Mesenchymal stem cell (in vitro differentiated cells and primary cell): ENCODE measurements at regions not wholly inside any gene's neighbourhood (a gene's known extent, or its start where the extent isn't known, plus 50 kb on each side); places are given as distances from the start of the nearest gene placed in this dataset.

Experiments
- DNase-seq: peaks from one replicate; pipeline ENCODE4 v3.0.0-alpha.2; 2013
- H2AFZ ChIP-seq: one replicate; pipeline ENCODE4 v1.6.1; 2013; ENCODE audit warnings: low read depth, mild to moderate bottlenecking, control low read depth, inconsistent platforms, low read length, moderate library complexity
- H2AK5ac ChIP-seq: 2 replicates; pipeline ENCODE4 v1.6.1; 2013; ENCODE audit warnings: low read length, moderate library complexity, mild to moderate bottlenecking, inconsistent platforms; ENCODE audit not compliant: severe bottlenecking
- H2BK120ac ChIP-seq: one replicate; pipeline ENCODE4 v1.6.1; 2013; ENCODE audit warnings: low read depth, mild to moderate bottlenecking, inconsistent platforms, low read length, moderate library complexity
- H2BK12ac ChIP-seq, 2 experiments: one replicate each; pipeline ENCODE4 v1.6.1; 2013; ENCODE audit warnings: inconsistent platforms in 2 of 2, low read length in 2 of 2, mild to moderate bottlenecking in 2 of 2, moderate library complexity in 2 of 2, control low read depth in 1 of 2
- H2BK15ac ChIP-seq: one replicate; pipeline ENCODE4 v1.6.1; 2013; ENCODE audit warnings: mild to moderate bottlenecking, low read depth, inconsistent platforms; ENCODE audit not compliant: poor library complexity, severe bottlenecking
- H2BK5ac ChIP-seq: 2 replicates; pipeline ENCODE4 v1.6.1; 2013; ENCODE audit warnings: low read depth, mild to moderate bottlenecking, low read length, control low read depth, inconsistent platforms; ENCODE audit not compliant: poor library complexity, severe bottlenecking
- H3K14ac ChIP-seq, 2 experiments: one replicate each; pipeline ENCODE4 v1.6.1; 2013; ENCODE audit warnings: inconsistent platforms in 2 of 2, low read length in 2 of 2, control low read depth in 1 of 2, mild to moderate bottlenecking in 1 of 2, moderate library complexity in 1 of 2
- H3K18ac ChIP-seq, 2 experiments: one replicate each; pipeline ENCODE4 v1.6.1; 2013; ENCODE audit warnings: inconsistent platforms in 2 of 2, low read length in 2 of 2, control low read depth in 1 of 2, low read depth in 1 of 2, mild to moderate bottlenecking in 1 of 2
- H3K23ac ChIP-seq, 2 experiments: one replicate each; pipeline ENCODE4 v1.6.1; 2013; ENCODE audit warnings: inconsistent platforms in 2 of 2, low read length in 2 of 2, mild to moderate bottlenecking in 2 of 2, moderate library complexity in 2 of 2, control low read depth in 1 of 2
- H3K27ac ChIP-seq: 2 replicates; pipeline ENCODE4 v1.5.1; 2013; ENCODE audit warnings: mild to moderate bottlenecking, moderate library complexity, low read length, control low read depth, inconsistent platforms; ENCODE audit not compliant: poor library complexity, severe bottlenecking
- H3K27me3 ChIP-seq, 2 experiments: 2 replicates each; pipeline versions ENCODE4 v1.6.1 to v1.7.0; 2013; ENCODE audit warnings: low read length in 2 of 2, mild to moderate bottlenecking in 2 of 2, moderate library complexity in 2 of 2, control low read depth in 1 of 2, inconsistent platforms in 1 of 2; ENCODE audit not compliant: control insufficient read depth in 1 of 2, insufficient read depth in 1 of 2
- H3K36me3 ChIP-seq, 2 experiments: 2 replicates each; pipeline versions ENCODE4 v1.6.1 to v1.7.0; 2013; ENCODE audit warnings: low read length in 2 of 2, control low read depth in 1 of 2, inconsistent platforms in 1 of 2, low read depth in 1 of 2, mild to moderate bottlenecking in 1 of 2; ENCODE audit not compliant: insufficient read depth in 2 of 2, control insufficient read depth in 1 of 2
- H3K4ac ChIP-seq, 2 experiments: one replicate each; pipeline ENCODE4 v1.6.1; 2013; ENCODE audit warnings: inconsistent platforms in 2 of 2, low read length in 2 of 2, mild to moderate bottlenecking in 2 of 2, moderate library complexity in 2 of 2, control low read depth in 1 of 2, low read depth in 1 of 2
- H3K4me1 ChIP-seq: 2 replicates; pipeline ENCODE4 v1.6.1; 2013; ENCODE audit warnings: low read depth, low read length, control low read depth; ENCODE audit not compliant: control insufficient read depth, insufficient read depth
- H3K4me2 ChIP-seq: 2 replicates; pipeline ENCODE4 v1.6.1; 2013; ENCODE audit warnings: low read length, mild to moderate bottlenecking, inconsistent platforms; ENCODE audit not compliant: poor library complexity, severe bottlenecking
- H3K4me3 ChIP-seq, 2 experiments: 2 replicates each; pipeline versions ENCODE4 v1.5.1 to v1.7.0; 2013; ENCODE audit warnings: low read length in 2 of 2, mild to moderate bottlenecking in 2 of 2, control low read depth in 1 of 2, low read depth in 1 of 2; ENCODE audit not compliant: insufficient read depth in 1 of 2
- H3K79me1 ChIP-seq: replicated peaks from 2 replicates; pipeline ENCODE4 v1.6.1; 2013; ENCODE audit warnings: mild to moderate bottlenecking, control low read depth, low read length, inconsistent platforms; ENCODE audit not compliant: poor library complexity, severe bottlenecking
- H3K9ac ChIP-seq: 2 replicates; pipeline ENCODE4 v1.7.0; 2013; ENCODE audit warnings: mild to moderate bottlenecking, low read length, moderate library complexity
- H3K9me3 ChIP-seq: 2 replicates; pipeline ENCODE4 v1.7.0; 2013; ENCODE audit warnings: mild to moderate bottlenecking, low read length; ENCODE audit not compliant: control insufficient read depth
- H4K8ac ChIP-seq: one replicate; pipeline ENCODE4 v1.6.1; 2013; ENCODE audit warnings: inconsistent platforms, mild to moderate bottlenecking, low read length, moderate library complexity
- H4K91ac ChIP-seq: one replicate; pipeline ENCODE4 v1.6.1; 2013; ENCODE audit warnings: mild to moderate bottlenecking, low read length, inconsistent platforms
- WGBS: methylation state at CpG from one replicate; pipeline ENCODE4 v1.1.7; 2013; ENCODE audit warnings: mixed read lengths; 5-methylcytosine and 5-hydroxymethylcytosine counted together

GRCh38 chr16:63361032-63361624 lies 1324.9 kb upstream of the CDH8 start:
- no peak overlapping the region for H3K4me3 ChIP-seq
- DNase-seq = peak; percentile 68
- H3K9me3 ChIP-seq = no peaks in the 10 kb centered on the region
- no peaks in the 10 kb centered on the region for H3K79me1 ChIP-seq
- WGBS = no CpG with 5 or more reads among the region's 1 CpG
- no peak overlapping the region for H3K18ac ChIP-seq
- H3K4ac ChIP-seq = no peak overlapping the region
- H3K9ac ChIP-seq = no peak overlapping the region
- H2AK5ac ChIP-seq = no peak overlapping the region
- no peak overlapping the region for H3K14ac ChIP-seq
- no peak overlapping the region for H2BK5ac ChIP-seq
- no peak overlapping the region for H4K8ac ChIP-seq
- H2BK15ac ChIP-seq = no peak overlapping the region
- no peak overlapping the region for H2BK120ac ChIP-seq
- H2AFZ ChIP-seq = no peak overlapping the region
- H3K36me3 ChIP-seq = no peaks in the 10 kb centered on the region
- no peaks in the 10 kb centered on the region for H3K4me1 ChIP-seq
- H4K91ac ChIP-seq = no peak overlapping the region
- H2BK12ac ChIP-seq = no peak overlapping the region
- no peaks in the 10 kb centered on the region for H3K27me3 ChIP-seq
- no peak overlapping the region for H3K23ac ChIP-seq
- no peak overlapping the region for H3K4me2 ChIP-seq
- H3K27ac ChIP-seq = no peak overlapping the region

GRCh38 chr16:63349961-63350360 lies 1313.7 kb upstream of the CDH8 start:
- H3K9ac ChIP-seq = no peak overlapping the region
- peaks cover 3% of the 10 kb centered on the region for H3K9me3 ChIP-seq
- WGBS = 75% methylated on average over 1 of the region's 1 CpG

DNA sequence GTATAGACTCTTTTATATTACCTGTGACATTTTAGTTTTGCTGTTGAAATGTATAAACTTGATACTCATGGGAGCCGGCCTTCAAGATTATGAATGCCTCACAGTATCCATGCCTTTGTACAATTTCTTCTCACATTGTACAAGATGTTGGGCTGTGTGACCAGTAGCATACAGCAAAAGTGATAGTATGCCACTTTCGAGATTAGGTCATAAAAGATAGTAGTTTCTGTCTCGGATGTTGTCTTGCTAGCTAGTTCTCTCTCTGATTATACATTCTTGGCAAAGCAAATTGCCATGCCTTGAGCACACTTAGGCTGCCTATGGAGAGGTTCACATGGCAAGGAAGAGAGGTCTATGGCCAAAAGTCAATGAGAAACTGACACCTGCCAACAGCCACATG lies 1309.8 kb upstream of the CDH8 start:
- no peaks in the 10 kb centered on the region for H3K4me1 ChIP-seq
- no peaks in the 10 kb centered on the region for H3K27me3 ChIP-seq
- peaks cover 3% of the 10 kb centered on the region for H3K9me3 ChIP-seq
- no peak overlapping the region for H2BK120ac ChIP-seq
- no peak overlapping the region for H3K4me2 ChIP-seq
- H2AK5ac ChIP-seq = no peak overlapping the region
- no peak for DNase-seq
- no peak overlapping the region for H2AFZ ChIP-seq
- H2BK5ac ChIP-seq = no peak overlapping the region
- H3K36me3 ChIP-seq = no peaks in the 10 kb centered on the region
- no peak overlapping the region for H3K14ac ChIP-seq
- H4K8ac ChIP-seq = no peak overlapping the region
- no peak overlapping the region for H4K91ac ChIP-seq
- no peak overlapping the region for H3K23ac ChIP-seq
- H3K27ac ChIP-seq = no peak overlapping the region
- no peak overlapping the region for H3K18ac ChIP-seq
- no peak overlapping the region for H3K4ac ChIP-seq
- H3K79me1 ChIP-seq = no peaks in the 10 kb centered on the region
- no peak overlapping the region for H3K4me3 ChIP-seq
- H3K9ac ChIP-seq = no peak overlapping the region
- H2BK15ac ChIP-seq = no peak overlapping the region
- H2BK12ac ChIP-seq = no peak overlapping the region
- WGBS = 90% methylated on average over 2 of the region's 3 CpGs

More at GRCh38 chr16:63349961-63350360, 1313.7 kb upstream of the CDH8 start:
- no peak overlapping the region for H2BK120ac ChIP-seq
- H3K4me1 ChIP-seq = no peaks in the 10 kb centered on the region
- no peak overlapping the region for H2BK15ac ChIP-seq
- no peaks in the 10 kb centered on the region for H3K79me1 ChIP-seq
- no peak overlapping the region for H3K14ac ChIP-seq
- no peak overlapping the region for H3K4me3 ChIP-seq
- H3K18ac ChIP-seq = no peak overlapping the region
- no peak overlapping the region for H4K91ac ChIP-seq
- H3K36me3 ChIP-seq = no peaks in the 10 kb centered on the region
- H2AK5ac ChIP-seq = no peak overlapping the region
- no peaks in the 10 kb centered on the region for H3K27me3 ChIP-seq
- H2BK12ac ChIP-seq = no peak overlapping the region
- H3K4ac ChIP-seq = no peak overlapping the region
- H2AFZ ChIP-seq = no peak overlapping the region
- no peak overlapping the region for H3K4me2 ChIP-seq
- H3K23ac ChIP-seq = no peak overlapping the region
- H2BK5ac ChIP-seq = no peak overlapping the region
- no peak for DNase-seq
- no peak overlapping the region for H4K8ac ChIP-seq
- no peak overlapping the region for H3K27ac ChIP-seq

- no peak overlapping the region for H2BK5ac ChIP-seq
- H2BK15ac ChIP-seq = no peak overlapping the region
- H2BK120ac ChIP-seq = no peak overlapping the region
- no peaks in the 10 kb centered on the region for H3K4me1 ChIP-seq
- H3K4me3 ChIP-seq = no peak overlapping the region
- no peak overlapping the region for H3K23ac ChIP-seq
- no peak overlapping the region for H2AK5ac ChIP-seq
- H3K9me3 ChIP-seq = peaks cover 8% of the 10 kb centered on the region
- H2AFZ ChIP-seq = no peak overlapping the region
- H3K9ac ChIP-seq = no peak overlapping the region
- H3K18ac ChIP-seq = no peak overlapping the region
- 17% methylated on average over 1 of the region's 1 CpG for WGBS
- no peak overlapping the region for H3K4me2 ChIP-seq
- H2BK12ac ChIP-seq = no peak overlapping the region
- no peak overlapping the region for H4K8ac ChIP-seq
- no peak overlapping the region for H3K14ac ChIP-seq
- no peaks in the 10 kb centered on the region for H3K27me3 ChIP-seq
- H3K79me1 ChIP-seq = no peaks in the 10 kb centered on the region
- H3K4ac ChIP-seq = no peak overlapping the region
- peak; percentile 84 for DNase-seq
- H3K36me3 ChIP-seq = no peaks in the 10 kb centered on the region
- no peak overlapping the region for H4K91ac ChIP-seq
- H3K27ac ChIP-seq = no peak overlapping the region
Measured at GRCh38 chr16:63337264-63337663, 1301.0 kb upstream of the CDH8 start.
